ENCODE measurements at regions not wholly inside any gene's neighbourhood (a gene's known extent, or its start where the extent isn't known, plus 50 kb on each side); places are given as distances from the start of the nearest gene placed in this dataset.
"Not testable (repeated sequence)": the region's sequence is repeated elsewhere in the genome, so short reads cannot be mapped to it uniquely, and the experiment has no call there.

DNA sequence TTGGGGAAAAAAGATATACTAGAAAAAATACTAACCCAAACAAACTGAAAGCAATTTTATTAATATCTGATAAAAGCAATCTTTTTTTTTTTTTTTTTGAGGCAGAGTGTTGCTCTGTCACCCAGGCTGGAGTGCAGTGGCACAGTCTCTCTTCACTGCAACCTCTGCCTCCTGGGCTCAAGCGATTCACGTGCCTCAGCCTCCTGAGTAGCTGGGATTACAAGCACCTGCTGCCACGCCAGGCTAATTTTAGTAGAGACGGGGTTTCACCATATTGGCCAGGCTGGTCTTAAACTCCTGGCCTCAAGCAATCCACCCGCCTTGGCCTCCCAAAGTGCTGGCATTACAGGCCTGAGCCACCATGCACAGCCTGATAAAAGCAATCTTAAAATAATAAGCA is 467.5 kb upstream of the TNC start:
- not testable (repeated sequence) for DNase-seq

DNA sequence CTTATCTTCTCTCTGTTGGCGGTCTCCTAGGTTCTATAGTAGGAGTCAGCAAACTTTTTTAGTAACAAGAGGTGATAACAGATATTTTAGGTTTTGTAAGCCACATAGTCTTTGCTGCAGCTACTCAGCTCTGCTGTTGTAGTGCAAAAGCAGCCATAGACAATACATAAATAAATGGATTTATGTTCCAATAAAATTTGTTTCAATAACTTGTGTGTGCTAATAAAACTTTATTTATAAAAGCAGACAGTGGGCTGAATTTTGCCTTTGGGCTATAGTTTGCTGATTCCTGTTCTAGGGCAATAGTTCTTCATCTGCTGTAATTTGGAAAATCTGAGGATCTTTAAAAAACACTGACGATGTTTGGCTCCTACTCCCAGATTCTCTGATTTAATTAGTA is 469.4 kb upstream of the TNC start:
- no peak for DNase-seq

DNA sequence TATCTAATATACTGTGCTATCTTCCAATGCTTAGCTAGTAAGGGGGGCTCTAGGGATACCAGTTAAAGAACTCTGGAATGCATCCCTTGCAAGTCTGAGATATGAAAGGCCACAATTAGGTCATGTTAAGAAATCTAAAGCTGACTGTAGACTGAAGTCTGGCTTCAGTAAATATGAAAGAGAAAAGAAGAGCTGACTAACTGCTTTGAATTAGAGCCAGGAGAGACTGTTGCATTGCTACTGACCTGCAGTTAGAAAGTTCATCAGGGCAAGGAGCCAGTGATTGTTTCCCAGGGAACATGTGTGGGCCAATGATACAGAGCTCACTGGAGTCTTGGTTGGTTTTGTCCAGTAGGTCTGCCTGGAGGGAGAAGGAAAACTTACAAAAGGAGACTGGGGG is 472.1 kb upstream of the TNC start:
- DNase-seq, result no peak

DNA sequence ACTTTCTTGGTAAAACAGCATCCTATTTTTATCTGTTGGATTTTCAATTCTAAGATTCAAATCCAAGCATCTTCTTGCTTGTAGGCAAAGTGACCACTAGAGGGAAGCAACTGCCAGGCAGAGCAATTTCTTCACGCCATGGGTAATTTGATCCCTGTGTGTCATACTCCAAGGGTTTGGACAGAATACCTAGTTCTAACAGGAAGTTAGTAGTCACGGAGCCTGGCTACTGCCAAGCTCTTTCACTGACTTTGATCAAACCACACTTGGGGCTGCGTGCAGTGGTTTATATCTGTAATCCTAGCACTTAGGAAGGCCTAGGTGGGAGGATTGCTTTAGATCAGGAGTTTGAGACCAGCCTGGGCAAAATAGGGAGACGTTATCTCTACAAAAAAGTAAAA is 473.6 kb upstream of the TNC start:
- DNase-seq, result peak; percentile 9

GRCh38 chr9:115593587-115594091 is 475.7 kb upstream of the TNC start:
- no peak for DNase-seq

GRCh38 chr9:115594557-115594956 is 476.6 kb upstream of the TNC start:
- no peak for DNase-seq

DNA sequence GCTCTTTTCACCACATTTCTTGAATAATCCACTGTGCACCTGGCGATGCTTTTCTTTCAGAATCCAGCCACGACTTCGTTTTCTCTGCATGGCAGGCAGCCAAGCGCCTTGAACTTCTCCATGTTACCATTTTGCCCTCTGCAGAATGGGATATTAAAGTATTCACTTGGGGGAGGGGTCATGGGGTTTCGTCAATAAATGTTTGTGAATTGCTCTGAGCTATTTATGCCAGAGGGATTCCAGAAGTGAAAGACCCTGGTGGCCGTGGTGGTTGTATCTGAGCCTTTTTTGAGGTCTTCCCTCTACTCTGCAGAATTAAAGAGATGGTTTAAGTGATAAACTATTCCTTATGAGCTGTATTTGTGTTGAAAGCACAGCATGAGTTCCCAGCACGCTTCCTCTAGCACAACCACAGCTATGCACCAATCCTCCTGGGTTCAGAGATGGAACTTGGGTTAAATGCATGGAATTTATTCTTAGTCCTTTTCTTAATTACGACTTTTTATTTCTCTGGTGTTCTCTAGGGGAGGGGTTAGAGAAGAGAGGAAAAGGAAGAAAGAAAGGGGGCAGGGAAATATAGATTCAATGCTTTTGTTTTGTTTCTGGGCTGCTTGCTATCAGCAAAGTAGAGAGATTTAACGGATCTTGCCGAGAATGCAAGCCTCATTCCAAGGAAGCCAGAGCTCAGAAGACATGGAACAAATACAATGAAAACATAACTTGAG is 478.2 kb upstream of the TNC start:
- DNase-seq, result no peak

DNA sequence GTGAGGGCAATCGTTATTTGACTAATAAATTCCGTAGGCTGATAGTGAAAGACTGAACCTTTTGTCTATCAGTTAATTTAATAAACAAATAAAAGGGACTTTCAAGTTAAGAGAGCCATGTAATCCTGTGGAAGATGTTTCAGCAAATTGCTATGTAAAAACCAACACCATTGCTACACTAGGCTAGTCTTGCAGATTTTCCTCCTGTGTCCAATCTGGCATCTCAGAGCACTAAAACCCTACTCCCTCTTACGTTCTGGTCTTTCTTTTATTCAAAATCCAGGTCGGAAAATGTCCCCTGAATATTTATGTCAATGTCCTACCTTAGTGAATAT is 478.8 kb upstream of the TNC start:
- DNase-seq, result no peak

- no peak for DNase-seq
Observed at GRCh38 chr9:115597330-115597895, 479.5 kb upstream of the TNC start.

GRCh38 chr9:115598751-115599150 is 480.8 kb upstream of the TNC start:
- DNase-seq, result no peak

- no peak for DNase-seq
Observed at GRCh38 chr9:115599898-115600297, 481.9 kb upstream of the TNC start.

DNA sequence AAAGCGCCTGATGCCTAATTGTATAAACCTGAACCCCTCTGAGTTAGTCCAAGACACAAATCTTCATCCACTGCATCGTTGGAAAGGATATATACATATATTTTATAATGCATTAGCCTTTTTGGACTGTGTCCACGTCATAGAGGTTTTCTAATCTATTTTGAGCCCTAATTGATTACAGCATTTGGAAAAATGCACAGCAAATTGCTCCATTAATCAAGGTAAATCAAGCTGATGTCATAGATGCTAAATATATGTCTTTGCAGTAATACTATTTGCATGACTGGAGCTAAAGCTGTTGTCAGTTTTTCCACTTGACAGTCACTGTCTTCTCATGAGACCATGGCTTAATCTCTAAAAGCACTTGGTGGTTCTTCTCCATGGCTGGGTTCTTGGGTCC is 483.5 kb upstream of the TNC start:
- no peak for DNase-seq

- DNase-seq, result no peak
Observed at GRCh38 chr9:115604831-115605483, 487.0 kb upstream of the TNC start.

GRCh38 chr9:115606838-115607237 is 488.9 kb upstream of the TNC start:
- no peak for DNase-seq

- no peak for DNase-seq
Observed at GRCh38 chr9:115614326-115614999, 496.5 kb upstream of the TNC start.

DNA sequence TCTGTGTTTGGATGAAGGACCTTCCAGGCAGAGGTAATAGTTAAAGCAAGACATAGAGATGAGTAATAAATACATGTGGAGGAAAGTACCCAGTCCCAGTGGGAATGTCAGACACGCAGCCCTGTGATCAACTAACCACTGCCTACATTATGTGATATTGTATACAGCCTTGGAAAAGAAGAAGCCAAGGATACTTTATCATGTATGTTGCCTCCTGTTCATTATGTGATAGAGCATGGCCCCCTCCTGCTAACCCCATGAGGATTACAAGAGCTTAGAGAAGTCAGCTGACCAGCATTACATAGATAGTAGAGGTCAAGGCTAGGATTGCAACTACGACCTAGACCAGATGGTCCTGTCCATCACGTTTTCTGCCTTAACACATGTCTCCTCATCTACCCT is 497.0 kb upstream of the TNC start:
- no peak for DNase-seq

DNA sequence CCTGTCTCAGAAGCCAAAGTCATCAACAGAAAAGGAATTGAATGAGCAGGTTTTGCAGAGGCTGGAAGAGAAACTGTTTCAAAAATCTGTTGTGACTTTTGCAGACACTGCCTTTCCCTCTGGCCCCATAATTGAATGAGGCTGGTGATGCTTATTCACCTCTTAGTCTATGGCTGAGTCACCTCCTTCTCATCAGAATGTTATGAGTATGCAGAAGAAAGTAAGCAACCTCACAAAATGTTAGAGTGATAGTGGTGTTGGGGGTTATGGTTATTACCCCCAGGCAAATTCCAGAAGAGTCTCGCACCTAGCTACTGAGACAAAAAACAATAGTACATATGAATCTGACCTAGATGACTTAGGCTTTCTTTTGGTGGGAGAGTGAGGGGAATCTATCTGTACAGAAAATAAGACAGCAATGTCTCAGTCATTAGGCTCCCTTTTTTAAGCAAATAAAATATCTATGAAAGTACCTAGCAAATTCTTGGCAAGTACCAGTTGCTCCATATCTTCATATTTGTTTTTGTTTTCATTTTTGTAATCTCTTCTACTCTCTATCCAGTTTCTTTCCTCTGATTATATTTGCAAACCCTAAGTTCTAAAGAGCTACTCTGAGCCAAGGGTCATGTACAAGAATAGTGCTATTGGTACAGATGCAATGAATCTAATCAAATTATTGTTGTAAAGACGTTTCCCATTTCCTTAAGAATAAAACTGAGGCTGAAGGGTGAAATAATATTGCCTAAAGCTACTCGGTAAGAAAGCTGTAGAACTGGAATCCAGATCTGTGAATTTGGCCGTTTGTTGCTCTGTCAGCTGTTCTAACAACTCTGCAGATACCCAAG is 498.1 kb upstream of the TNC start:
- no peak for DNase-seq

GRCh38 chr9:115616666-115617239 is 498.8 kb upstream of the TNC start:
- no peak for DNase-seq

DNA sequence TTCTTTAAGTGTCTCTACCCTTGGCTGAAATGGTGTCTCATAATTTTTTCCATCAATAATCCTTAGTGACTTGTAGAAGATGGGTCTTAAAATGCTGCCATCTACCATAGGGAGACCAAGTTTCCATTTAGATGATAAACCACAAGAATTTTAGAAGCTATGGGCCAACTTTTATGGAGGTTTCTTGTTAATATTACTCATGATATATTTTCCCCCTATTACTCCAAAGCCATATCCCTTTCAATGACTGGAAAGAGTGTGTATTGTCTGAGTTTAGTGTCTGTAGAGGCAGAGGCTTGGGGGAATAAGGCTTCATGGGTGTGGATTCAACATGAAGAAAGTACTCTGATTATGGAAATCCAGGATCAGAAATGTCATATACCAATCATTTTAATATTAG is 507.3 kb upstream of the TNC start:
- no peak for DNase-seq

- no peak for DNase-seq
Observed at GRCh38 chr9:115625954-115626353, 508.0 kb upstream of the TNC start.

GRCh38 chr9:115627511-115627910 is 509.6 kb upstream of the TNC start:
- no peak for DNase-seq

- DNase-seq, result no peak
Observed at GRCh38 chr9:115628426-115628825, 510.5 kb upstream of the TNC start.
